Activated CD4-positive, alpha-beta T cell treated with anti-CD3 and anti-CD28 coated beads for 24 hours (primary cell): ENCODE measurements at regions not wholly inside any gene's neighbourhood (a gene's known extent, or its start where the extent isn't known, plus 50 kb on each side); places are given as distances from the start of the nearest gene placed in this dataset.
"Not testable (repeated sequence)": the region's sequence is repeated elsewhere in the genome, so short reads cannot be mapped to it uniquely, and the experiment has no call there.

Experiments used
- DNase-seq, 2 donors: peaks; one replicate each; pipeline ENCODE4 v3.0.0-alpha.2; 2020; ENCODE audit warnings: low read depth in 2 of 2

GRCh38 chr3:194924889-194925288, 239.2 kb downstream of the FAM43A start:
- DNase-seq, result not testable (repeated sequence)

GRCh38 chr3:194925614-194926013, 239.9 kb downstream of the FAM43A start:
- DNase-seq, result no peak

- no peak for DNase-seq
These were observed 242.5 kb downstream of the FAM43A start for GRCh38 chr3:194928227-194928626.

GRCh38 chr3:194928831-194929577, 243.3 kb downstream of the FAM43A start:
- no peak for DNase-seq

- DNase-seq, result no peak
These were observed 243.9 kb downstream of the FAM43A start for GRCh38 chr3:194929578-194929960.

- no peak for DNase-seq
These were observed 244.9 kb downstream of the FAM43A start for GRCh38 chr3:194930377-194931204.

- DNase-seq, result no peak
These were observed 245.7 kb downstream of the FAM43A start for GRCh38 chr3:194931347-194931746.

- no peak for DNase-seq
These were observed 246.2 kb downstream of the FAM43A start for GRCh38 chr3:194931865-194932264.

GRCh38 chr3:194933465-194933864, 247.8 kb downstream of the FAM43A start:
- DNase-seq, result no peak

- no peak for DNase-seq
These were observed 249.4 kb downstream of the FAM43A start for GRCh38 chr3:194935061-194935460.

- DNase-seq, result no peak
These were observed 250.2 kb downstream of the FAM43A start for GRCh38 chr3:194935632-194936470.

- DNase-seq, result no peak
These were observed 251.0 kb downstream of the FAM43A start for GRCh38 chr3:194936659-194937058.

GRCh38 chr3:194937144-194937543, 251.5 kb downstream of the FAM43A start:
- DNase-seq, result no peak

GRCh38 chr3:194937882-194938321, 252.2 kb downstream of the FAM43A start:
- no peak for DNase-seq

- DNase-seq, result no peak
These were observed 253.3 kb downstream of the FAM43A start for GRCh38 chr3:194938845-194939531.

GRCh38 chr3:194939532-194939909, 253.8 kb downstream of the FAM43A start:
- DNase-seq, result no peak

GRCh38 chr3:194939949-194940770, 254.5 kb downstream of the FAM43A start:
- DNase-seq, result no peak

- no peak for DNase-seq
These were observed 255.8 kb downstream of the FAM43A start for GRCh38 chr3:194941360-194941955.

GRCh38 chr3:194941956-194942511, 256.4 kb downstream of the FAM43A start:
- no peak for DNase-seq

GRCh38 chr3:194944526-194944925, 258.8 kb downstream of the FAM43A start:
- DNase-seq, result no peak
